Activated CD4-positive, alpha-beta T cell treated with anti-CD3 and anti-CD28 coated beads, Interleukin-2, Interleukin-6, amounts not matched to agents 100 ng/mL and 50 ng/mL, durations not matched to agents 16 hours and 8 hours (primary cell): ENCODE measurements at regions not wholly inside any gene's neighbourhood (a gene's known extent, or its start where the extent isn't known, plus 50 kb on each side); places are given as distances from the start of the nearest gene placed in this dataset.

Experiments
- DNase-seq: peaks from one replicate; pipeline ENCODE4 v3.0.0-alpha.2; 2020

DNA sequence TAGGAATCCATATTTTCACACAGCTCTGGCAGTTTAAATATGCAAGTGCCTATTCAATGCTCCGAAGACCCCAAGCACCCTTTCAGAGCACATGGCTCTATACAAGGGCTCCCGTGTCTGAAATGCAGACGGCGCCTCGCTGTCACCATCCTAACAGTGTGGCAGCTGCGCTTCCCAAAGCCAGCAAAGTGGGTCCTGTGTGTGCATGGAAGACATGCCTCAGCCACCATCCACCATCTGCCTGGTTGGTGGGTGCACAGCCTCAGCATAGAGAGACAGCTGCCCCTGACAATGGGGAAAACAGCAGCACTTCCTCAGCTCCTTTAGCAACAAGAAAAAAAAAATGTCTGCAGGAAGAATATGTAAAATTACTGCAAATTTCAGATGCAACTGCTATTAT, 218.1 kb downstream of the SP3 start:
- no peak for DNase-seq

DNA sequence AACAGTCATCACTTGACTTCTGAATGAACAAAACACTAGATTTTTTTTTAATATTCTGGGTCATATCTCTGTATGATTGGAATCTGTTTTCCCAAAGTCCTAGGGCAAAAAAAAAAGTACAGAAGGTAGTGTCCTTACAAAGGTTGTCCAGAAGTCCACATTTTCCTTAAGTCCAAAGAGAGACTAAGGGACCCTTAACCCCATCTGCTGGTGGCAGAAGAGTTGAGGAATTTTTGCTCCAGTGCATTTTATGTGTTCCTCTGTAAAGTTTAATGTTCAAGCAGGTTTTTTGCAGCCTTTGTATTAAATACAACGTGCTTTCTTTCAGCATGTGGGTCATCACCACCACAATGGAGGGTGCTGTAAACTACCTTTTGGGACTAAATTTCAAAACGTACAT, 215.9 kb downstream of the SP3 start:
- no peak for DNase-seq

DNA sequence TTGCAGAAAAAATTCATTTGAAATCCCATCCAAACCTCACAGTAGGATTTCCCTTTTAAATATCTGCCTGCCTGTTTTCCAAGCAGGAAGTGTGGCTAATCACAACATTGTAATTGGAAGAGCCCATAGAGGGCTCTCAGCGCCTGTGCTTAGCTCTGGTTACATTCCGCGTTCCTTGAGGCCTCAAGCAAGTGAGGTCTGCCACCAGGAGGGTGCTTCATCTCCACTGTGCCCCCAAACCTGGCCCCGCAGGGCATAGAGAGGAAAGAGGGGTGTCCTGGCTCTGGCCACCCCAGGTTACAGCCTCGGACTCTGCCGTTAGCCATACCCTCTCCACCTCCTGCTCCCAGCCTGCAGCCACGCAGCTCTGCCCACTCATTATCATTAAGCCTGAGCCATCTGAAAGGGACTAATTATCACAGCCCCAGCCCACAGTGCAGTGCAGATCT, 214.8 kb downstream of the SP3 start:
- DNase-seq = no peak

DNA sequence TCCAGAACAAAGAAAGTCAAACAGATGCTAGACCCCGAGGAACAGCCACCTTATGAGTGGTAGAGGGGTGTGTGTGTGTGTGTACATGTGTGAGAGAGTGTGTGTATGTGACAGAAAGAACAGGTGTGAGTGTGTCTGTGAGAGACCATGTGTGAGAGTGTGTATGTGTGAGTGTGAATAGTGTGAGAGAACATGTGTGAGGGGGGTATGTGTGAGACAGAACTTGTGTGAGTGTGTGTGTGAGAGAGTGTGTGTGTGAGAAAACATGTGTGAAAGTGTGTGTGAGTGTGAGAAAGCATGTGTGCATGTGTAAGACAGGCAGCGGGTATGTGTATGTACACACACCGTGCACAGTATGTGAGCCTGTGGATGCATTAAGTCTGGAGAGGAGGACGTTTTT, 214.3 kb downstream of the SP3 start:
- DNase-seq = no peak

- DNase-seq = no peak
These were observed 213.8 kb downstream of the SP3 start for GRCh38 chr2:173751245-173751975.

GRCh38 chr2:173752152-173752551, 213.0 kb downstream of the SP3 start:
- no peak for DNase-seq

- DNase-seq = no peak
These were observed 211.7 kb downstream of the SP3 start for GRCh38 chr2:173753441-173753840.

DNA sequence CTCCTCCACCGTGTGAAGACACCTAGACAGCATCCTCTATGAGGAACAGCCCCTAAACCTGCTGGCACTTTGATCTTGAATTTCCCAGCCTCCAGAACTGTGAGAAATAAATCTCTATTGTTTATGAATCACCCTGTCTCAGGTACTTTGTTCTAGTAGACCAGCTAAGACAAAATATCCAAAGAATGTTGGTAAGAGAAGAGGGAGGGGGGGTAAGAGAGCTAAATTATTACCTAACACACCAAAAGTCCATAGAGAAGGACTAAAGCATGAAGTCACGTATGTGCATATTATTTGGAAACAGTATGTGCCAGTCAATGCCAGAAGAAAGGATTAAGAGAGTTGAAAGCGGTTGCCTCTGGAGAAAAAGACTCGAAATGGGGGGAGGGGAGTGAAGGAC, 211.0 kb downstream of the SP3 start:
- no peak for DNase-seq

- no peak for DNase-seq
These were observed 210.3 kb downstream of the SP3 start for GRCh38 chr2:173754837-173755236.

- no peak for DNase-seq
These were observed 209.4 kb downstream of the SP3 start for GRCh38 chr2:173755798-173756197.

DNA sequence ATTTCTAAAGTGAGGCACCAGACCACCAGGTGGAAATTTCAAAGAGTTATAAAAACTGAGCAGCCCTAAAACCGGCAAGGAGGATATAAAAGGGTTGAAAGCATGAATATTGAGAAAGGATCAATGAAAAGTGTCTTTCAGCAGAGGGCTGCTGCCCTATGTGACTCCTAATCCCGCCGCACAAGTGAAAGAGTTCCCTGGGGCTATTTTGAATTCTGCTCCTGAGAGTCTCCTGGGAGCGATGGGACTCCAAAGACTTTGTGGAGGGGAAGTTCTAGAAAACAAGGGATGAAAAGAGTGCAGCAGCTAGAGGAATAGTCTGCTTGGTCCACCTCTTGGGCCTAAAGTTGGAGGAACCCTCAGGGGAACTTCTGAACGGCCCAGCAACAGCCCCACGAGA, 205.2 kb downstream of the SP3 start:
- DNase-seq = no peak

- no peak for DNase-seq
These were observed 204.6 kb downstream of the SP3 start for GRCh38 chr2:173760553-173760952.

DNA sequence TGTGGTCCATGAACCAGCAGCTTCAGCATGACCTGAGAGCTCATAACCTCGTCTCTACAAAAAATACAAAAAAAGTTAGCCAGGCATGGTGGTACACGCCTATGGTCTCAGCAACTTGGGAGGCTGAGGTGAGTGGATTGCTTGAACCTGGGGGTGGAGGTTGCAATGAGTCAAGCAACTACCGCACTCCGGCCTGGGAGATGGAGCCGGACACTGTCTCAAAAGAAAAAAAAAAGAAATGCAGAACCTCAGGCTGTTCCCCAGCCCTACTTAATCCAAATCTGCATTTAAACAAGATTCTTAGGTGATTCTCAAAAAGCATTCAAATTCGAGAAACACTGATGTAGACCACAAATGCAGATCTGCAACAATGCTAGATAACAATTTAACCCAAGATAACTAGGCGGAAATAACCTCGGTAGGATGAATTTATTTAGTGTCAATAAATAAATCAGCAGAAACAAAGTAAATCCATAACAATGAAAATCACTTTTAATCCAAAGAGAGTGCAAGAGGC, 203.5 kb downstream of the SP3 start:
- no peak for DNase-seq

DNA sequence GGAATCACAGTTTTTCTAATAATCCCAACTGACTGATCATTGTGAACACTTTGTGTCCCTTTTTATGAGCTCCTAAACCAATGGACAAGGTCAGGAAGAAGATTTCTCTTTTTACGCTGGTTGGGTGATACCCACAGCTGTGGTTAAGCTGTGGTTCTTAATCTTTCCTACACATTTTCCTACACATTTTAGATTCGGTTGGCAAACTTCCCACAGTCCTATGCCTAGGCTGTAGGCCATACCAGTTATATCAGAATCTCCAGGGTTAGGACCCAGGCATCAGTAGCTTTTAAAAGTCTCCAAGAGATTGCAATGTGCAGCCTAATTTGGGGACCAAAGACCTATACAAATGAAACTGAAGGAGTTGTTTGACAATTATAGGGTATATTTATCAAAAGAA, 203.0 kb downstream of the SP3 start:
- DNase-seq = no peak

- DNase-seq = no peak
These were observed 202.3 kb downstream of the SP3 start for GRCh38 chr2:173762864-173763263.

DNA sequence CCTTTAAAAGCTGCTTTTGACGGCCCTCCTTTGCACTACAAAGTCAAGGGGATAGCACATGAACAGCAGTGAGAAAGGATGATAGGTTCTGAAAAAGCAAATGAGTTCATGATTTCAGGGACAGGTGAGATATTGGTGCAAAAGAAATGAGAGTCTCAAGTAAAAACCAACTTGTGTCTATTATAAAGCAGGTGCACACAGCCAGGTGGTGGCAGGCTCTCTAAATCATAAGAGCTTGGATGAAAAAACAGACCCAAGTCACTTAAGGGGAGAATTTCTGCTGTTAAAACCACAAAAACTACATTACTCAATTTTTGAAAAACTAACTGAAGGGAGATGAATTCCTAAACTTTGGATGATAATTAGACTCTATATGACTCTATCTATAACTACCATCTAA, 201.5 kb downstream of the SP3 start:
- DNase-seq = no peak

DNA sequence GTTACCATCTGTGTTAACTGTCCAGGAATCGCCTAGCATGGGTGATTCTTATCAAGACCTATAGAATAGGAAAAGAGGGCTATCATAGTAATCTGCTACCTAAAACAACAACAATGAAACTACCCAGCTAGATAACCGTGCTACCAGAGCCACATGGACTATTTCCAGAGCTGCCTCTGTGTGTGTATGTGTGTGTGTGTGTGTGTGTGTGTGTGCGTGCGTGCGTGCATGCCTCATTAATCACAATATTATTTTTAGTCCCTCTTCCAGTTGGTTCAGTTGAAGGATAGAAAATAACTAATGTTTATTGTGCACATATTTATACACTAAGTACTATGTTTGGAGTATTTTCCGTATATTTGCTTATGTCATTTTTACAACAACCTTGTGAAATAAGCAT, 201.1 kb downstream of the SP3 start:
- DNase-seq = no peak

DNA sequence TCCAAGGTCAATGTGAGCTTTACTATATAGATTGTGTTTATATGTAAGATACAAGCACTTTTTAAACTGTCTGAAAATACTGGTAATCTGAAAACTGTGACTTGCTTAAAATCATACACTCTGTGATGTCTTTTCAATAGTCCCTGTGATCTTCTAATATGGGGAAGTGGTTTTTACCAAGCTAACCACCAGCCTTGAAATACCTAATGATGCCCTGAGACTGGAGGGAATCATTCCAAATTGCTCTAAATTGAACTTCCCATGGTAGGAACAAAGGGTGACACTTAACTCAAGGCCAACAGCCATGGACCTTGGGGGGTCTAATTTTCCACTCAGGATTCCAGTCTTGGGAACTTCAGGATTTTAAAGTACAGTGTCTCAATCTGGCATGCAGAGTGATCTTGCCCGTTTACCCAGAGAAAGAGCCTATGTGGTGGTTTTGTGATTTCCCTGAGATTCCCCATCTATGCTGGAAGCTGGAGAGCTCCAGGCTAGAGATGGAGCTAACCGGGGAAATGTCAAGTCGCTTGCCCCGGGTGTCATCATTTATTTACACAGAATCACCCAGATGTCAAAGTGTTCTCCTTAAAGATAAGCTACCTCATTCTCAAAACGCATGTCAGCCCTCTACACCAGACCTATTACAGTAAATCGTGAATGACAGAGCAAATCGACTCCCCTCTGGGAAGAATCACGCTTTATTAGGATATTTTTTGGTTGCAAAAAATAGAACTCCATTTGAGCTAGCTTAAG, 198.5 kb downstream of the SP3 start:
- no peak for DNase-seq

GRCh38 chr2:173770947-173771678, 194.1 kb downstream of the SP3 start:
- no peak for DNase-seq

- no peak for DNase-seq
These were observed 193.0 kb downstream of the SP3 start for GRCh38 chr2:173772205-173772604.

- no peak for DNase-seq
These were observed 192.1 kb downstream of the SP3 start for GRCh38 chr2:173773076-173773475.

GRCh38 chr2:173775440-173775839, 189.7 kb downstream of the SP3 start:
- DNase-seq = no peak

DNA sequence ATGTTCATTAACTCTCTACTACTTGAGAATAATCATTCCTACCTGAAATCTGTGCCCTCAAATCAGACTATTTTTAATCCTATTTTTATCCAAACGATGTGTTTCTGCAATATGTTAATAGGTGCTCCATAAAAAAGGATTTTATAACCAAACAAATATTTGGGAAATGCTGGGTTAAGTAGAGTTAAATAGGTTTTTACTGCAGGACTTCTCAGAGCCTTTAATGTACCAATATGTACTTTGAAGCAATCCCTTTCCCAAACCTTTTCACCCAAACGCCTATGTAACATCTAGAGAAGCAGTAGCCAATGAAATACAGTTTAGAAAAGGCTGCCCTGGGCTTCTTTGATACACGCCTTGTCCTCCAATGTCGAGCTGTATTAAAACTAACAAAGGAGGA, 182.5 kb downstream of the SP3 start:
- DNase-seq = no peak

- DNase-seq = no peak
These were observed 181.8 kb downstream of the SP3 start for GRCh38 chr2:173783382-173783781.
